Inflammatory macrophage treated with lipopolysaccharide for 4 hours (primary cell): ENCODE measurements at regions not wholly inside any gene's neighbourhood (a gene's known extent, or its start where the extent isn't known, plus 50 kb on each side); places are given as distances from the start of the nearest gene placed in this dataset.
A peak's percentile ranks its signal among the peaks of the same experiment; 100 is the strongest.
"Not testable (repeated sequence)": the region's sequence is repeated elsewhere in the genome, so short reads cannot be mapped to it uniquely, and the experiment has no call there.

Experiments used
- DNase-seq: peaks from one replicate; pipeline ENCODE4 v3.0.0-alpha.2; 2020

GRCh38 chr18:70536370-70537062, 247.7 kb downstream of the SOCS6 start:
- DNase-seq = no peak

DNA sequence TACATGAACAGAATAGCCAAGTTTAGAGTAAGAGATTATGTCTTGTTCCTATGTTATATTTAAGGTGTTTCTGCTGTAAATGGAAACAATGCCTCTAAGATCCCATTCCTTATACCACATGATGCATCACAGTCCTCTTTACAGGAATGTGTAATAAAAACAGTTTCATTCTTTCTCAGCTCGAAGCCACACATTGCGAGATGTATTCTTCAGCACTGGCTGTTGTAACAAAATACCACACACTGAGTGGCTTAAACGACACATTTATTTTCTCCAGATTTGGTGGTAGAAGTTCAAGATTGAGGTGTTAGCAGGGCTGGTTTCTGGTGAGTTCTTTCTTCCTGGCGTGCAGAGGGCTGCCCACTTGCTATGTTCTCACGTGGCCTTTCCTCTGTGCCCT, 246.2 kb downstream of the SOCS6 start:
- DNase-seq = peak; percentile 19

DNA sequence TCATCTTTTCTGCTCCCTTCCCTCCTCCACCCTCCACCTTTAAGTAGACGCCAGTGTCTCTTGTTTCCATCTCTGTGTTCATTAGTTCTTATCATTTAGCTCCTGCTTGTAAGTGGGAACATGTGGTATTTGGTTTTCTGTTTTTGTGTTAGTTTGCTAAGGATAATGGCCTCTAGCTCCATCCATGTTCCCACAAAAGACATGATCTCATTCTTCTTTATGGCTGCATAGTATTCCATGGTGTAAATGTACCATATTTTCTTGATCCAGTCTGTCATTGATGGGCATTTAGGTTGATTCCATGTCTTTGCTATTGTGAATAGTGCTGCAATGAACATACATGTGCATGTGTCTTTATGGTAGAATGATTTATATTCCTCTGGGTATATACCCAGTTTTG, 236.5 kb downstream of the SOCS6 start:
- not testable (repeated sequence) for DNase-seq

- DNase-seq = no peak
Observed at GRCh38 chr18:70523792-70524182, 234.9 kb downstream of the SOCS6 start.

DNA sequence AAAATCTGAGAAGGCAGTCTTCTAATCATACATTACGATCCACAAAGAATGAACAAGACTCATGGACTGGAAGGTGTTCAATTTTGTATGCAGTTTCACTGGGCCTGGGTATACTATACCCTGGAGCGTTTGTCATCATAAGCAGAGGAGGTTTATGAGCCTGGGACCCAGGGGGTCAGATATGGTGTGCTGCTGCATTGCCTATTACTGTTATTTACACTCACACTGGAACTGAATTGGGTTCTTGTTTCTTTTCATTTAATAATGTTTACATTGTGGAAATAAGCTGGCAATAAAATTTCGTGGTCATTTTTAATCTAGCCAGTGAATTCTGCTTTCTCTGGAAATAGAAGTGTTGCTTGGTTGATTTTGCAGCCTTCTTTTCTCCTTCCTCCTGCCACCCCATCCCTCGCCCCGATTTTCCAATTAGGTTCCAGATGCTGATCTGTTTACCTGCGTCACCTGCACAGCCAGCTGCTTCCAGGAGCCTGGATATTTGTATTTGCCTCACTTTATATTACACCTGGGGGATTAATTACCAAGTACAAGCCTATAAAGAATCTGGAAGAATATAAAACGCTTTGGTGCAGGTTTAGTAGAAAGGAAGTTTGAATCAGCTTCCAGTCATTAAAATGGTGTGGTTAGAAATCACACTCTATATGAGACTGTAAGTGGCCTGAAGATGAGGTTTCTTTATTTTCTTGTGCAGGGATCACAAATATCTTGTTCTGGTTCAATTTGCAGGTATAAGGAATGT, 234.4 kb downstream of the SOCS6 start:
- no peak for DNase-seq

GRCh38 chr18:70522183-70522680, 233.4 kb downstream of the SOCS6 start:
- no peak for DNase-seq

- DNase-seq = no peak
Observed at GRCh38 chr18:70520867-70521266, 232.0 kb downstream of the SOCS6 start.

- no peak for DNase-seq
Observed at GRCh38 chr18:70513502-70514171, 224.8 kb downstream of the SOCS6 start.

GRCh38 chr18:70507970-70508369, 219.1 kb downstream of the SOCS6 start:
- DNase-seq = no peak

DNA sequence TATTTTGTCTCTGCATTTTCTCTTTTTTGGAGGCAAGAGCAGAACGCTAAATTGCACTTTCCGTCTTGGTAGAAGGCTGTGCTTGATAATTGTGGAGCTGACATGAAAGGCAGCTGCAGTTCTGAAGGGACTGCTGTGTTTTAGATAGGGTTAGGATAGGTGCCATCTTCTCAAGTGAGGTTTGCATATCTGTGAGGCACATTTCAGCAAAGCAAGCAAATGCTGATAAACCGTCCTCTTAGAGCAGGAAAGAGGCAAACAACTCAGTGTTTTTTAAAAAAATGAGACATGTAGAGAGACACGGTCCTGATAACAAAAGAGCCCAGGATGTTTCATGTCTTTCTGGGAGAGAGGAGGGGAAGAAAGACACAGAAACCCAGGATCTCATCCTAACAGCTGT, 217.7 kb downstream of the SOCS6 start:
- DNase-seq = no peak

GRCh38 chr18:70503060-70503459, 214.2 kb downstream of the SOCS6 start:
- no peak for DNase-seq

- no peak for DNase-seq
Observed at GRCh38 chr18:70501358-70501757, 212.5 kb downstream of the SOCS6 start.

- DNase-seq = no peak
Observed at GRCh38 chr18:70500748-70501147, 211.9 kb downstream of the SOCS6 start.

DNA sequence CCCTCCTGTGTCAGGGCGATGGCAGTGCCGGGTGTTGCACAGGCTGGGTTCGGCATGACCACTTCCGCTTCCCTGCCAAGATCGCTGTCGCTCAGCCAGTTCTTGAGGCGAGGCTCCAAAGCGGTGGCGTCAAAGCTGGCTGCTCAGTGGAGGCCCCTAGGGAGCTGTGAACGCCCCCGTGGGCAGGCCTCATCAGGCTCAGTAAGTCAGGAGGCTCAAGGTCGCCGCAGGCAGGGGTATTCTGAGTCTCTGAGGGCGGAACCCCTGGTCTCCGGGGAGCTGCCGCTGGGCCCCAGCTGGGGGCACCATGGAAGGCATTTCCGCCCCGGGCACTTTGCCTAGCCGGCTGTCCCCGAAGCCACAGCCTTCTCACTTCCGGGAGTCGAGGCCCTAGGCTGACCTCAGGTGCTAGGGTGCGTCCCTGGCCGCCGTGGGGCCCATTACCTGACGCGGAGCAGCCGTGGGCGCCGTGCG, 210.4 kb downstream of the SOCS6 start:
- DNase-seq = no peak

DNA sequence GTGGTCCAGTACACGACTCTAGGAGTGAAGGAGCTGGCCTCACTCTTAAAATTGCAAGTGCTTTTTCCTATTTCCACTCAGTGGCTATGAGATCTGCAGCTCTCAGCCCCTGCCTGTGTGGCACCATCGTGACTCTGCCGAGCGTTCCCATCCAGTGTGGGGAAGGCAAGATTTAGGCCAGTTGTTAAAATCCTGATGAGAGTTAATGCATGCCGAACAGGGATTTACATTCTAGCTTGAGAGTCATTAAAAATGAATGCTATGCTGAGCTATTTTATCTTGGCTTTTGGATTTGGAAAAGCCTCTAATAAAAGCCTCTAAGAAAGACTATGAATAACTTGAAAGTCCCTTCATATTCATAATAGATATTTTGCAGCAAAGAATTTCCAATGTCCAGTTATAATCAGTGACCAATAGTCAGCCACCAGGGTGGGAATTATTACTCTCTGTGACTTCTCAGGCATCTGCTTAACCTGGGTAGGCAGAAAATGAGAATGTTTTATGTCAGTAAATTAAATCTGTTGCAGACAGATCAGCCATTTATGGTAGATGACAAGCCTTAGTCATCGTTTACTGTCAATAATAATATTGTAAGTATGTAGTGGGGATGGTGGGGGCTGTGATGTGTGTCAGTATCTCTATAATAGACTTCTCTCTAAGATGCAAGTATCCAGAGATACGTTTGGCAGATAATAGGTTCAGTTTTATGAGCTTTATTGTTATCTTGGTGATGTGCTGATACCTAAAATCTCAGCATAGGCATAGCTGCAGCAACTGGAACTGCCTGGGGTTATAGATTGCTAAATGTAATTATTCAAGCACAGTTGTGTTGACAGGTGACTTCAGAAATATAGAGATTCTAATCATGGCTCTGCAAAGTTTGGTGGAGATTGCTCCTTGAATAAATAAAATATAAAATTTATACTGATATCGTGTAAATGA, 207.8 kb downstream of the SOCS6 start:
- no peak for DNase-seq

GRCh38 chr18:70494524-70494923, 205.7 kb downstream of the SOCS6 start:
- DNase-seq = no peak

GRCh38 chr18:70493461-70493860, 204.6 kb downstream of the SOCS6 start:
- DNase-seq = no peak

GRCh38 chr18:70491734-70492348, 203.0 kb downstream of the SOCS6 start:
- DNase-seq = peak; percentile 66

- peak; percentile 97 for DNase-seq
Observed at GRCh38 chr18:70489986-70490933, 201.4 kb downstream of the SOCS6 start.

DNA sequence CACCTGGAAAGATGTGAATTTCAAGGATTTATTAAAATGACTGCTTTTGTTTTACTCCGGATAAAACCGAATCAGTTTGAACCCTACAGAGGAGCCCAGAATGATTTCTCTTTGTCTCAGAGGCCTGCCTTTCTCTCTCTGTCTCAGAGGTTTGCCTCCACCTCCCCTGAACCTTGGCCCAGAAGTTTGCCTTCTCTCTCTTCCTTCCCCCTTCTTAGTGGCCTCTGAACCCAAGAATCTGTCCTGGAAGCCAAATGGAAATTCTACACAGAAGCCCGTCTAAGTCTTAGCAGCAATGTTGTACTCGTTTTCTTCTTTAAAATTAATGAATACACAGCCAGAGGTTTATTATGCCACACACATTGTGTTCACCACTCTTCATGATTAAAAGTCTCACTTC, 200.7 kb downstream of the SOCS6 start:
- DNase-seq = no peak

- DNase-seq = peak; percentile 27
Observed at GRCh38 chr18:70469916-70470315, 181.1 kb downstream of the SOCS6 start.
